Vagina (tissue), 2 donors: ENCODE measurements at regions not wholly inside any gene's neighbourhood (a gene's known extent, or its start where the extent isn't known, plus 50 kb on each side); places are given as distances from the start of the nearest gene placed in this dataset.

ENCODE experiments used
- DNase-seq, 2 donors: peaks; one replicate each; pipeline ENCODE4 v3.0.0-alpha.2; 2017; ENCODE audit errors: extremely low spot score in 2 of 2
- H3K27ac ChIP-seq: fragments of 200-600 bp; sonication (generic); one replicate; pipeline ENCODE4 v1.5.1; 2019
- H3K27me3 ChIP-seq: fragments of 200-600 bp; sonication (generic); one replicate; pipeline ENCODE4 v1.5.1; 2019
- H3K36me3 ChIP-seq, 2 donors: fragments of 200-600 bp; sonication (generic); one replicate each; pipeline ENCODE4 v1.5.1; 2017 to 2019
- H3K4me1 ChIP-seq: fragments of 200-600 bp; sonication (generic); one replicate; pipeline ENCODE4 v1.5.1; 2019
- H3K4me3 ChIP-seq, 2 donors: fragments of 200-600 bp; sonication (generic); 1 replicate in 1 of 2; 2 replicates in 1 of 2; pipeline ENCODE4 v1.5.1; 2016 to 2019
- H3K9me3 ChIP-seq: fragments of 200-600 bp; sonication (generic); one replicate; pipeline ENCODE4 v1.5.1; 2019
- CTCF ChIP-seq, 3 experiments: fragments of 450-650 bp in 2 of 3; fragments of 200-600 bp in 1 of 3; sonication (generic) in 1 of 3; IDR thresholded peaks; one replicate each; pipeline ENCODE4 v1.5.1; 2017 to 2019; ENCODE audit warnings: antibody characterized with exemption in 3 of 3, mild to moderate bottlenecking in 2 of 3, moderate library complexity in 2 of 3
- POLR2A ChIP-seq, 2 donors: fragments of 450-650 bp; IDR thresholded peaks; one replicate each; pipeline ENCODE4 v1.6.1; 2017; ENCODE audit warnings: antibody characterized with exemption in 2 of 2, mild to moderate bottlenecking in 2 of 2, moderate library complexity in 2 of 2
- POLR2AphosphoS5 ChIP-seq, 2 donors: sonication (generic); formaldehyde crosslinking; IDR thresholded peaks; one replicate each; pipeline ENCODE4 v1.9.0; 2017; ENCODE audit warnings: antibody characterized with exemption in 2 of 2, mild to moderate bottlenecking in 2 of 2, low read depth in 1 of 2; ENCODE audit not compliant: insufficient read depth in 1 of 2
- intact Hi-C: fragments of 100-400 bp; cut with DNase I; formaldehyde crosslinking; loops from one replicate; pipeline ENCODE4 v1.15.1; 2023

DNA sequence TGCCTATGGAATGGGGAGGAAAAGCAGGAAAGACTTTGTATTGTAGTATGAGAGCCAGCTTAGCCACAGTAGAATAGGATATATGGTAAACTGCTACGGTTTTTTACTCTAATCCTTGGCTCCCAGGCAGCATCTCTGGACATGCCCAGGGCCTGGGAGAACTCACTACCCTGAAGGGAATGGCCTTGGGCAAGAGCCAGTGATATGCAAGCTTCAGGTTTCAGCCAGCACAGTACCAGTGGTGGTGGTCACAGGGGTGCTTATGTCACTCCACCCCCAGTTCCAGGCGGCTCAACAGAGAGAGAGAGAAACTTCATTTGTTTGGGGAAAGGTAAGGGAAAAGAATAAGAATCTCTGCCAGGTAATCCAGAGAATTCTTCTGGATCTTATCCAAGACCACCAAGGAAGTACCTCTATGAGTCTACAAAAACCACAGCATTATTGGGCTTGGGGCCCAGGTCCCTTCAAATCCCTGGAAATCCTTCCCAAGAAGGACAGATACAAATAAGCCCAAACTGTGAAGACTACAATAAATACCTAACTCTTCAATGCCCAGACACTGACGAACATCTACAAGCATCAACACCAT lies 121.2 kb downstream of the THBS2 start:
- intact Hi-C loops, result no loop called here
- H3K9me3 ChIP-seq, result no peaks in the 10 kb centered on the region
- DNase-seq, result peak; percentile 31 to 67
- no peaks in the 10 kb centered on the region for H3K36me3 ChIP-seq
- no peaks in the 10 kb centered on the region for H3K27me3 ChIP-seq
- TF ChIP-seq CTCF (IDR thresholded peaks at IDR 0.05) (no peak), POLR2AphosphoS5 (IDR thresholded peaks at IDR 0.05; ENCODE audit: insufficient read depth in 1 of 2, low read depth in 1 of 2) (no peak), POLR2A (IDR thresholded peaks at IDR 0.05) (no peak)
- no peak overlapping the region for H3K4me3 ChIP-seq
- no peaks in the 10 kb centered on the region for H3K4me1 ChIP-seq
- H3K27ac ChIP-seq, result no peak overlapping the region

DNA sequence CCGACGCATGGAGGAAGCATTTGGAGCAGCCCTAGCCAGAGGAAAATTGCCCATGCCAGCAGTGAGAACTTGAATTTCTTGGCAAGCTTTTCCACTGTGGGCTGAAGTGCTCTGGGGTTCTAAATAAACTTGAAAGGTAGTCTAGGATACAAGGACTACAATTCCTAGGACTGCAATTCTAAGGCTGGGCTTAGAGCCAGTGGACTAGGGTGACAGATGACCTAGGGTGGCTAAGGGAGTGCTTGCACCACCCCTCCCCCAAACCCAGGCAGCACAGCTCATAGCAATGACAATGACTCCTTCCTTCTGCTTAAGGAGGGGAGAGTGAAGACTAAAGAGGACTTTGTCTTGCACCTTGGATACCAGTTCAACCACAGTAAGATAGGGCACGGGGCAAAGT lies 122.3 kb downstream of the THBS2 start:
- TF ChIP-seq POLR2A (IDR thresholded peaks at IDR 0.05), result no peak
- no peak for TF ChIP-seq CTCF (IDR thresholded peaks at IDR 0.05)
- H3K4me1 ChIP-seq, result no peaks in the 10 kb centered on the region
- H3K36me3 ChIP-seq, result no peaks in the 10 kb centered on the region
- no peak overlapping the region for H3K4me3 ChIP-seq
- intact Hi-C loops, result no loop called here
- no peaks in the 10 kb centered on the region for H3K27me3 ChIP-seq
- H3K9me3 ChIP-seq, result no peaks in the 10 kb centered on the region
- no peak overlapping the region for H3K27ac ChIP-seq
- no peak for DNase-seq

DNA sequence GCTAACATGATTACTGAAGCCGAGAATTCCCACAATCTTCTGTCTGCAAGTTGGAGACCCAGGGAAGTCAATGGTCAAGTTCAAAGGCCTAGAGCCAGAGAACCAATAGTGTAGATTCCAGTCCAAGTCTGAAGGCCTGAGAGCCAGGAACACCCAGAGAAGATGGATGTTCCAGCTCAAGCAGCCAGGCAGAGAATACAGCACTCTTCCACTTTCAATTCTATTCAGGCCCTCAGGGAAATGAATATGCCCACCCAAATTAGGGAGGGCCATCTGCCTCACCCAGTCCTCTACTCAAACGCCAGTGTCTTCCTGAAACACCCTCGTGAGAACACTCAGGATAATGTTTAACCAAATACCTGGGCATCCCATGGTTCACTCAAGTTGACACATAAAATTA lies 123.5 kb downstream of the THBS2 start:
- peak in 1 of 2 donors; percentile 52 for DNase-seq
- Histone ChIP-seq H3K27me3 (no peaks in the 10 kb centered on the region), H3K4me1 (no peaks in the 10 kb centered on the region), H3K9me3 (no peaks in the 10 kb centered on the region), H3K27ac (no peak overlapping the region), H3K36me3 (no peaks in the 10 kb centered on the region), H3K4me3 (no peak overlapping the region)
- TF ChIP-seq POLR2A (IDR thresholded peaks at IDR 0.05) (no peak), POLR2AphosphoS5 (IDR thresholded peaks at IDR 0.05; ENCODE audit: insufficient read depth in 1 of 2, low read depth in 1 of 2) (no peak), CTCF (IDR thresholded peaks at IDR 0.05) (no peak)
- intact Hi-C loops, result no loop called here

GRCh38 chr6:169121013-169121412 lies 132.6 kb downstream of the THBS2 start:
- H3K36me3 ChIP-seq, result no peaks in the 10 kb centered on the region
- H3K4me3 ChIP-seq, result no peak overlapping the region
- no peaks in the 10 kb centered on the region for H3K4me1 ChIP-seq
- no peaks in the 10 kb centered on the region for H3K27me3 ChIP-seq
- no peak for DNase-seq
- no peak for TF ChIP-seq POLR2A (IDR thresholded peaks at IDR 0.05)
- TF ChIP-seq POLR2AphosphoS5 (IDR thresholded peaks at IDR 0.05; ENCODE audit: insufficient read depth in 1 of 2, low read depth in 1 of 2), result no peak
- no peak for TF ChIP-seq CTCF (IDR thresholded peaks at IDR 0.05)
- intact Hi-C loops, result no loop called here
- no peaks in the 10 kb centered on the region for H3K9me3 ChIP-seq
- H3K27ac ChIP-seq, result no peak overlapping the region

DNA sequence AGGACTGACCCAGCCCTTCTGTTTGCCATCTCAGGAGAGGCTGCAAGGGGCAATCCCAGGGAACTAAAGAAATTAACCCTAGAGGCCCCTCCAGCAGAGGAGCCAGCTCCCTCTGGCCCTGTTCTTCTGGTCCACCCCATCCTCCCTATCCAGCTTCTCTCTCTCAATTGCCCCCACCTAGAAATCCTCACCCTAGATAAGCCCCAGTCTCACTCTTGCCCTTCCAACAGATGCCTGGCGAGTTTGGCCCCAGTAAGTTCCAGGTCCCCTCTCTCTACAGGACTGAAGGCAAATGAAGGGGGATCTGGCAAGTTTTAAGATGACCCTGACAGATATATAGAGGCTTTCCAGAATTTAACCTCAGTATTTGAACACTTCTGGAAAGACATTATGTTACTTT lies 134.0 kb downstream of the THBS2 start:
- no peak overlapping the region for H3K4me3 ChIP-seq
- intact Hi-C loops, result no loop called here
- no peaks in the 10 kb centered on the region for H3K4me1 ChIP-seq
- H3K27me3 ChIP-seq, result no peaks in the 10 kb centered on the region
- peak; percentile 40 to 64 for DNase-seq
- H3K27ac ChIP-seq, result no peak overlapping the region
- H3K9me3 ChIP-seq, result no peaks in the 10 kb centered on the region
- no peaks in the 10 kb centered on the region for H3K36me3 ChIP-seq
- TF ChIP-seq POLR2A (IDR thresholded peaks at IDR 0.05), result no peak
- TF ChIP-seq CTCF (IDR thresholded peaks at IDR 0.05), result no peak
